ENCODE measurements at regions not wholly inside any gene's neighbourhood (a gene's known extent, or its start where the extent isn't known, plus 50 kb on each side); places are given as distances from the start of the nearest gene placed in this dataset.

- TF ChIP-seq CTCF (IDR thresholded peaks at IDR 0.05) (no peak), IRF1 (CRISPR knock-in tag; IDR thresholded peaks at IDR 0.05) (no peak)
These were observed 2285.8 kb downstream of the TP53TG3F start for GRCh38 chr16:35745191-35745590.

Measured in WTC11 (cell line).